HepG2 (cell line): ENCODE measurements at regions not wholly inside any gene's neighbourhood (a gene's known extent, or its start where the extent isn't known, plus 50 kb on each side); places are given as distances from the start of the nearest gene placed in this dataset.

Source experiments
- ATAC-seq: fragments of 200-7000 bp; cut with Tn5 transposase; 3 replicates; pipeline ENCODE4 v1.9.1; 2020; ENCODE audit warnings: mild to moderate bottlenecking, moderate library complexity
- BruUV-seq: library from RNA; stranded (reverse); fragments of 400-500 nt; replicated peaks from 2 replicates; lab custom pipeline; 2021; lab: Mats Ljungman, UMichigan
- CTCF ChIA-PET: fragments of 300-600 bp; formaldehyde crosslinking; extraction: SDS; loops from one replicate; lab custom pipeline; 2021; ENCODE audit warnings: low total read pairs, inconsistent platforms, low intra/inter-chr PET ratio; lab: Yijun Ruan, JAX
- POLR2A ChIA-PET: fragments of 350-600 bp; sonication (Branson Sonifier 250); formaldehyde crosslinking; loops from one replicate; lab custom pipeline; 2020; ENCODE audit warnings: antibody characterized with exemption, inconsistent platforms; lab: Yijun Ruan, JAX
- DNase-seq: peaks from one replicate; pipeline ENCODE4 v3.0.0-alpha.2; 2015; ENCODE audit warnings: low spot score
- FAIRE-seq: peaks from 3 replicates; lab custom pipeline; 2011; peaks lifted over from hg19 to GRCh38; lab: Jason Lieb, UNC
- H2AFZ ChIP-seq: one replicate; pipeline ENCODE4 v1.6.1; 2011; ENCODE audit warnings: low read length, inconsistent platforms
- H3K27ac ChIP-seq: fragments of 300-600 bp; 3 replicates; pipeline ENCODE4 v1.8.0; 2011; ENCODE audit warnings: mixed run types, mild to moderate bottlenecking, mixed read lengths, low read length, inconsistent platforms; ENCODE audit not compliant: insufficient read depth; ENCODE audit errors: extremely low read length
- H3K27me3 ChIP-seq, 2 experiments: fragments of 200-600 bp in 1 of 2; 2 replicates in 1 of 2; 3 replicates in 1 of 2; pipeline versions ENCODE4 v1.6.0 to v1.8.0; 2011; ENCODE audit warnings: low read length in 2 of 2, mild to moderate bottlenecking in 2 of 2, moderate library complexity in 2 of 2, inconsistent platforms in 1 of 2; ENCODE audit not compliant: insufficient read depth in 2 of 2, control insufficient read depth in 1 of 2
- H3K36me3 ChIP-seq, 2 experiments: fragments of 200-600 bp in 1 of 2; replicated peaks in 1 of 2; 2 replicates in 1 of 2; 3 replicates in 1 of 2; pipeline versions ENCODE4 v1.5.1 to v1.8.0; 2011; ENCODE audit warnings: low read length in 2 of 2, inconsistent platforms in 1 of 2; ENCODE audit not compliant: insufficient read depth in 2 of 2, control insufficient read depth in 1 of 2
- H3K4me1 ChIP-seq: 2 replicates; pipeline ENCODE4 v1.5.1; 2012; ENCODE audit warnings: low read length, inconsistent platforms; ENCODE audit not compliant: insufficient read depth
- H3K4me2 ChIP-seq: 2 replicates; pipeline ENCODE4 v1.6.0; 2011; ENCODE audit warnings: low read depth, low read length, inconsistent platforms
- H3K4me3 ChIP-seq, 3 experiments: fragments of 200-600 bp in 1 of 3; sonication (generic), shearing (Covaris generic) in 1 of 3; replicated peaks in 1 of 3; 2 replicates each; pipeline ENCODE4 v1.5.1; 2011 to 2016; ENCODE audit warnings: low read length in 3 of 3, inconsistent platforms in 2 of 3, low read depth in 2 of 3, mild to moderate bottlenecking in 2 of 3, control low read depth in 1 of 3, mixed read lengths in 1 of 3; ENCODE audit not compliant: insufficient read depth in 1 of 3
- H3K79me2 ChIP-seq: one replicate; pipeline ENCODE4 v1.6.1; 2011; ENCODE audit warnings: low read length, inconsistent platforms; ENCODE audit not compliant: insufficient read depth
- H3K9ac ChIP-seq: 2 replicates; pipeline ENCODE4 v1.6.0; 2011; ENCODE audit warnings: mild to moderate bottlenecking, low read depth, low read length, inconsistent platforms; ENCODE audit not compliant: insufficient read depth
- H3K9me3 ChIP-seq: 2 replicates; pipeline ENCODE4 v1.5.1; 2012; ENCODE audit warnings: mild to moderate bottlenecking, low read length
- H4K20me1 ChIP-seq: 2 replicates; pipeline ENCODE4 v1.6.0; 2011; ENCODE audit warnings: inconsistent platforms, mild to moderate bottlenecking, low read length, moderate library complexity; ENCODE audit not compliant: insufficient read depth
- NFYC ChIP-seq: IDR thresholded peaks from 2 replicates; pipeline ENCODE4 v1.6.1; 2016; ENCODE audit warnings: missing genetic modification reagents, missing compliant biosample characterization
- RARA ChIP-seq: IDR thresholded peaks from 2 replicates; pipeline ENCODE4 v1.6.1; 2016; ENCODE audit warnings: missing genetic modification reagents, missing compliant biosample characterization
- ZNF615 ChIP-seq: sonication (generic); formaldehyde crosslinking; IDR thresholded peaks from 2 replicates; pipeline ENCODE4 v1.5.0; 2020; ENCODE audit warnings: mild to moderate bottlenecking, missing genetic modification reagents, borderline replicate concordance
- WGBS: methylation state at CpG from one replicate; pipeline ENCODE4 v1.1.6; 2017; ENCODE audit warnings: low lambda C conversion rate; 5-methylcytosine and 5-hydroxymethylcytosine counted together
- in situ Hi-C: cut with HindIII; loops from 2 replicates; pipeline ENCODE4 v1.10.0; 2017; ENCODE audit warnings: low pct_unique_long_range_greater_than_20kb; ENCODE audit not compliant: extremely low pct_ligation_motif_present
- intact Hi-C: fragments of 100-400 bp; cut with micrococcal nuclease; formaldehyde crosslinking; loops from one replicate; pipeline ENCODE4 v1.10.0; 2022; ENCODE audit not compliant: unreplicated experiment
- TF ChIP-seq, protein P1 (sequence below), 2 experiments: sonication (generic) in 1 of 2; formaldehyde crosslinking in 1 of 2; IDR thresholded peaks; 2 replicates each; pipeline versions ENCODE4 v1.4.0 to v1.6.1; 2016 to 2020; ENCODE audit warnings: borderline replicate concordance in 1 of 2, low read depth in 1 of 2, mild to moderate bottlenecking in 1 of 2, missing genetic modification reagents in 1 of 2

DNA sequence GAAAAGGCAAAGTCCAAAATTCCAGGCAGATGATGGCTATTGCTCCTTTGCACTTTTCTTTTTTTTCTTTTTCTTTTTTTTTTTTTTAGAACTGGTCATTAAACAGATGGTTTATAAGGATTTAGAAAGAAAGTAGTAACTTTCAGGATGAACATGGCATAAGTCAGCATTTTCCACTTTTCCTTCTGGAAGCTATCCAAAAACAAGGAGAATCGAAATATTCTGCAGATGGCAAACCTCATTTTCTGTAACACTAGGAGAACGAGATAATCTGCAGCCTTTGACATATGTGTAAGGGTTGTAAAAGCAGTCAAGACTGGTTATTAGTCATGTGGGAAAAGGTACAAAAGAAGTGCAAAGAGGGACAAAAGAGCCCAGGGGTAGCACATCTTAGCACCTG, 69.1 kb upstream of the PUM3 start:
- in situ Hi-C loops (no loop called here), intact Hi-C loops (no loop called here)
- no peak for TF ChIP-seq RARA (CRISPR knock-in tag)
- TF ChIP-seq ZNF615 (CRISPR knock-in tag), result no peak
- TF ChIP-seq, all 625 proteins: peak for 0
- no peak overlapping the region for H3K9ac ChIP-seq
- FAIRE-seq (no peak), ATAC-seq (no peak), DNase-seq (no peak)
- H3K4me3 ChIP-seq, result no peak overlapping the region
- H3K36me3 ChIP-seq, result no peaks in the 10 kb centered on the region
- H4K20me1 ChIP-seq, result no peaks in the 10 kb centered on the region
- ChIA-PET CTCF (no interaction called here), POLR2A (no interaction called here)
- WGBS, result 13% methylated on average over 2 of the region's 2 CpGs
- no peak overlapping the region for H3K4me2 ChIP-seq
- H3K79me2 ChIP-seq, result no peaks in the 10 kb centered on the region
- H2AFZ ChIP-seq, result no peak overlapping the region
- H3K9me3 ChIP-seq, result no peaks in the 10 kb centered on the region
- no TSS peak for BruUV-seq
- H3K27ac ChIP-seq, result no peak overlapping the region
- no peaks in the 10 kb centered on the region for H3K27me3 ChIP-seq
- H3K4me1 ChIP-seq, result no peaks in the 10 kb centered on the region

DNA sequence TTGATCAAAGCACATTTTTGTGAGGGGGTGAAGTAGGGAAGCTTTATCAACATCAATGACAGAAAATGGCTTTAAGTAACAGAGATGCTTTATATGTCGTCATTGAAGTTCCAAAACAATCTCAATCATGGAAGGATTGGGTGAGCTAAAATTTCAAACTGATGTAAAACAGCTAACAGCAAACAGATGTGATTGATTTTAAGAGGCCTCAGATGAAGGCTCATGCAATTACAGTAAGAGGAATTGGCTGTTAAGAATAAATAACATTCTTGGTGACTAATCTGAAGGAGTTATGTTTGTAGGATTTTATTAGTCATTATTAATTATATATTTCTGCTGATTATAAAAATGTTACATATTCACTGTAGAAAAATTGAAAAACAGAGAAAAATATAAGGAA, 63.5 kb upstream of the PUM3 start:
- ATAC-seq (no peak), FAIRE-seq (no peak), DNase-seq (no peak)
- POLR2A ChIA-PET, result no interaction called here
- CTCF ChIA-PET, result no interaction called here
- no peaks in the 10 kb centered on the region for H3K4me1 ChIP-seq
- H3K4me2 ChIP-seq, result no peak overlapping the region
- no peaks in the 10 kb centered on the region for H3K79me2 ChIP-seq
- in situ Hi-C loops (no loop called here), intact Hi-C loops (no loop called here)
- no peaks in the 10 kb centered on the region for H3K36me3 ChIP-seq
- WGBS, result 22% methylated on average over 1 of the region's 1 CpG
- no peak overlapping the region for H3K27ac ChIP-seq
- H3K27me3 ChIP-seq, result no peaks in the 10 kb centered on the region
- no peaks in the 10 kb centered on the region for H4K20me1 ChIP-seq
- TF ChIP-seq, protein P1, sequence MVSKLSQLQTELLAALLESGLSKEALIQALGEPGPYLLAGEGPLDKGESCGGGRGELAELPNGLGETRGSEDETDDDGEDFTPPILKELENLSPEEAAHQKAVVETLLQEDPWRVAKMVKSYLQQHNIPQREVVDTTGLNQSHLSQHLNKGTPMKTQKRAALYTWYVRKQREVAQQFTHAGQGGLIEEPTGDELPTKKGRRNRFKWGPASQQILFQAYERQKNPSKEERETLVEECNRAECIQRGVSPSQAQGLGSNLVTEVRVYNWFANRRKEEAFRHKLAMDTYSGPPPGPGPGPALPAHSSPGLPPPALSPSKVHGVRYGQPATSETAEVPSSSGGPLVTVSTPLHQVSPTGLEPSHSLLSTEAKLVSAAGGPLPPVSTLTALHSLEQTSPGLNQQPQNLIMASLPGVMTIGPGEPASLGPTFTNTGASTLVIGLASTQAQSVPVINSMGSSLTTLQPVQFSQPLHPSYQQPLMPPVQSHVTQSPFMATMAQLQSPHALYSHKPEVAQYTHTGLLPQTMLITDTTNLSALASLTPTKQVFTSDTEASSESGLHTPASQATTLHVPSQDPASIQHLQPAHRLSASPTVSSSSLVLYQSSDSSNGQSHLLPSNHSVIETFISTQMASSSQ (IDR thresholded peaks at IDR 0.05; ENCODE audit: low read depth), result no peak
- TF ChIP-seq, protein P1 (CRISPR knock-in tag; IDR thresholded peaks at IDR 0.05; ENCODE audit: borderline replicate concordance), result no peak
- no peak for TF ChIP-seq NFYC
- no peak overlapping the region for H3K9ac ChIP-seq
- H3K4me3 ChIP-seq, result no peak overlapping the region
- no peaks in the 10 kb centered on the region for H3K9me3 ChIP-seq
- BruUV-seq, result no TSS peak
- no peak overlapping the region for H2AFZ ChIP-seq
